ENCODE measurements at regions not wholly inside any gene's neighbourhood (a gene's known extent, or its start where the extent isn't known, plus 50 kb on each side); places are given as distances from the start of the nearest gene placed in this dataset.
"Not testable (repeated sequence)": the region's sequence is repeated elsewhere in the genome, so short reads cannot be mapped to it uniquely, and the experiment has no call there.

- in situ Hi-C loops (cut with MboI; ENCODE audit: low sequenced_read_pairs, unreplicated experiment): no loop called here
- DNase-seq (ENCODE audit: low spot score): no peak
Measured at GRCh38 chr4:128758314-128758922, 51.1 kb upstream of the JADE1 start.

DNA sequence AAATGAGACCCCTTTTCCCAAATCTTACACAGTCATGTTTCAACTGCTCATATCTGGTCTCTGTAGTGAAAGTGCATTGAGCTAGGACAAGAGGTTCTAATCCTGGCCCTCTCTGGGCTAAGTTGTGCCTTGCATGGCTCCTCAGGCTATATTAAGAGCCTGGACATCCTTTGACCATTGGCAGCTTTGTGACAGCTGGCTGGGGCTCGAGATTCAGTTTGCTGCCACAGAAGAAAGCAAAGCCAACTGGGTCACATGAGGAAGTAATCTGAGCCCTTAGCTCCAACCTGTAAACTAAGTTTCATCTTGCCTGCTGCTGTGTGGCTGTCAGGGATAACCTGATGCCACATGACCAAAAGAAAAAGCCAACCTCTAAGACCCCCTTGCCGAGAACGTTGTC, 51.8 kb upstream of the JADE1 start:
- in situ Hi-C loops (cut with MboI; ENCODE audit: low sequenced_read_pairs, unreplicated experiment): no loop called here
- TF ChIP-seq, protein P1, sequence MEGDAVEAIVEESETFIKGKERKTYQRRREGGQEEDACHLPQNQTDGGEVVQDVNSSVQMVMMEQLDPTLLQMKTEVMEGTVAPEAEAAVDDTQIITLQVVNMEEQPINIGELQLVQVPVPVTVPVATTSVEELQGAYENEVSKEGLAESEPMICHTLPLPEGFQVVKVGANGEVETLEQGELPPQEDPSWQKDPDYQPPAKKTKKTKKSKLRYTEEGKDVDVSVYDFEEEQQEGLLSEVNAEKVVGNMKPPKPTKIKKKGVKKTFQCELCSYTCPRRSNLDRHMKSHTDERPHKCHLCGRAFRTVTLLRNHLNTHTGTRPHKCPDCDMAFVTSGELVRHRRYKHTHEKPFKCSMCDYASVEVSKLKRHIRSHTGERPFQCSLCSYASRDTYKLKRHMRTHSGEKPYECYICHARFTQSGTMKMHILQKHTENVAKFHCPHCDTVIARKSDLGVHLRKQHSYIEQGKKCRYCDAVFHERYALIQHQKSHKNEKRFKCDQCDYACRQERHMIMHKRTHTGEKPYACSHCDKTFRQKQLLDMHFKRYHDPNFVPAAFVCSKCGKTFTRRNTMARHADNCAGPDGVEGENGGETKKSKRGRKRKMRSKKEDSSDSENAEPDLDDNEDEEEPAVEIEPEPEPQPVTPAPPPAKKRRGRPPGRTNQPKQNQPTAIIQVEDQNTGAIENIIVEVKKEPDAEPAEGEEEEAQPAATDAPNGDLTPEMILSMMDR (IDR thresholded peaks at IDR 0.05; ENCODE audit: borderline replicate concordance, control extremely low read depth, extremely low read depth, insufficient read depth, missing control alignments): no peak
- no peak for DNase-seq (ENCODE audit: low spot score)

More at GRCh38 chr4:128758314-128758922, 51.1 kb upstream of the JADE1 start:
- TF ChIP-seq, protein P1 (IDR thresholded peaks at IDR 0.05; ENCODE audit: borderline replicate concordance, control extremely low read depth, extremely low read depth, insufficient read depth, missing control alignments): no peak

DNA sequence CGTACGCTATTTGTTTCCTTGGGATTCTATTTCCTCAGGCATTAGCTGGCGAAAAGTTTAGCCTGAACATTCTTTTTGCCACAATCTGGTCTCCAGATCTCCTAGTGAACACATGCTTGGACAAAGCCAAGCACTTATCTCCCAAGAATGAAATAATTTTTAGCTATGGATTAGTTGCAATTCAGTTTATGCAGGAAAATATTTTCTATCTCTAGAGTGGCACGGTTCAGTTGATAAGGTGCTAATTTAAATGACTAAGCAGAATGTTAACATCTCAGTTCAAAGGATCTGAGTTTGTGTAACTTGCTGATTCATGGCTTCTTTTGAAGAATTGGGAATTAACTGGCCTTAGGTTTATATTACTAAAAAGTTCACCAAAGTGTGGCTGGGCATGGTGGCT, 58.1 kb upstream of the JADE1 start:
- TF ChIP-seq, protein P1 (IDR thresholded peaks at IDR 0.05; ENCODE audit: borderline replicate concordance, control extremely low read depth, extremely low read depth, insufficient read depth, missing control alignments): no peak
- in situ Hi-C loops (cut with MboI; ENCODE audit: low sequenced_read_pairs, unreplicated experiment): no loop called here
- no peak for DNase-seq (ENCODE audit: low spot score)

DNA sequence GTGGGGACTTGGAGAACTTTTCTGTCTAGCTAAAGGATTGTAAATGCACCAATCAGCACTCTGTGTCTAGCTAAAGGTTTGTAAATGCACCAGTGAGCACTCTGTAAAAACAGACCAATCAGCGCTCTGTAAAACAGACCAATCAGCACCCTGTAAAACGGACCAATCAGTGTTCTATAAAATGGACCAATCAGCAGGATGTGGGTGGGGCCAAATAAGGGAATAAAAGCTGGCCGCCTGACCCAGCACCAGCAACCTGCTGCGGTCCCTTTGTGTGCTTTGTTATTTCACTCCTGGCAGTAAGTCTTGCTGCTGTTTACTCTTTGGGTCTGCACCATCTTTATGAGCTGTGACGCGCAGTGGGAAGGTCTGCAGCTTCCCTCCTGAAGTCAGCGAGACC, 67.8 kb upstream of the JADE1 start:
- in situ Hi-C loops (cut with MboI; ENCODE audit: low sequenced_read_pairs, unreplicated experiment); DNase-seq (ENCODE audit: low spot score): not testable (repeated sequence)

- in situ Hi-C loops (cut with MboI; ENCODE audit: low sequenced_read_pairs, unreplicated experiment): no loop called here
- no peak for DNase-seq (ENCODE audit: low spot score)
- TF ChIP-seq, protein P1 (IDR thresholded peaks at IDR 0.05; ENCODE audit: borderline replicate concordance, control extremely low read depth, extremely low read depth, insufficient read depth, missing control alignments): no peak
Measured at GRCh38 chr4:128737098-128737513, 72.4 kb upstream of the JADE1 start.

GRCh38 chr4:128735714-128736113, 73.8 kb upstream of the JADE1 start:
- TF ChIP-seq, protein P1 (IDR thresholded peaks at IDR 0.05; ENCODE audit: borderline replicate concordance, control extremely low read depth, extremely low read depth, insufficient read depth, missing control alignments): no peak
- no peak for DNase-seq (ENCODE audit: low spot score)
- in situ Hi-C loops (cut with MboI; ENCODE audit: low sequenced_read_pairs, unreplicated experiment): no loop called here

DNA sequence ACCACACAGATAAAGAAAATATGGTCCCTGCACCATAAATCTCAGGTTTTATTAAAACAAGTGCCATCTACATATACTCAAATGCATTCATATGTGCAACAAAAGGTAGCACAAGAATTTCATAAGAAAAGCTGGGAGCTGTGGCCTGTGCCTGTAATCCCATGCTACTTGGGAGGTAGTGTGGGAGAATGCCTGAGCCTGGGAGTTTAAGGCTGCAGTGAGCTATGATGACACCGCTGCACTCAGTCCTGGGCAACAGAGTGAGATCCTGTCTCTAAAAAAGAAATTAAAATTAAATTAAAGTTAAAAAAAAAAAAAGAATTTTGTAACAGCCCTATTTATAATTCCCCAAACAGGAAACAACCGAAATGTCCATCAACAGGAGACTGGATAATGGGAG, 81.3 kb upstream of the JADE1 start:
- in situ Hi-C loops (cut with MboI; ENCODE audit: low sequenced_read_pairs, unreplicated experiment): no loop called here
- DNase-seq (ENCODE audit: low spot score): no peak
- TF ChIP-seq, protein P1 (IDR thresholded peaks at IDR 0.05; ENCODE audit: borderline replicate concordance, control extremely low read depth, extremely low read depth, insufficient read depth, missing control alignments): no peak
